GM18498 (cell line): ENCODE measurements at regions not wholly inside any gene's neighbourhood (a gene's known extent, or its start where the extent isn't known, plus 50 kb on each side); places are given as distances from the start of the nearest gene placed in this dataset.
A peak's percentile ranks its signal among the peaks of the same experiment; 100 is the strongest.

Experiments used
- ATAC-seq: cut with Tn5 transposase; IDR thresholded peaks from one replicate; pipeline ENCODE4 v1.9.1; 2021; ENCODE audit warnings: mild to moderate bottlenecking, moderate library complexity; ENCODE audit not compliant: unreplicated experiment

GRCh38 chr6:149176971-149177667 lies 140.4 kb upstream of the TAB2 start:
- no peak for ATAC-seq

GRCh38 chr6:149179431-149179830 lies 138.1 kb upstream of the TAB2 start:
- no peak for ATAC-seq

- ATAC-seq: no peak
Measured at GRCh38 chr6:149181304-149181703, 136.2 kb upstream of the TAB2 start.

DNA sequence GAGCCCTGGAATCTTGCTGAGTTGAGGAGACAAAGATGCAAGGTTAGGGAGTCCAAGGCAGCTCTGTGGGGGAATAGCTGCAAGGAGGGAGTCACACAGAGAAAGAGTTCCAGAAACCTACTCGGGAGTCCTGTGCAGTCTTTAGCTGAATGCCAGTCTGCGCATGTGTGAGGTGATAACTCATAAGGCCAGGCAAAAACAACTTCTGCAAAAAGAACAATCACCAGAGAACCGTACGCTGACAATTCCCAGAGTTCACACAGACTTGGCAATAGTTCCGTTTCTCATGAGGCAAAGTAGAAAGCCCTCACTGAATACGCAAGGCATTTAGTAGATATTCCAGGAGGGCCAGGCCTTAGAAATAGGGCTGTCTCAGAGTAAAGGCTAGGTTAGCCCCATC lies 135.2 kb upstream of the TAB2 start:
- ATAC-seq: no peak

GRCh38 chr6:149184523-149184922 lies 133.0 kb upstream of the TAB2 start:
- no peak for ATAC-seq

GRCh38 chr6:149185799-149186357 lies 131.6 kb upstream of the TAB2 start:
- ATAC-seq: no peak

- no peak for ATAC-seq
Measured at GRCh38 chr6:149186873-149187272, 130.6 kb upstream of the TAB2 start.

- peak; percentile 53 for ATAC-seq
Measured at GRCh38 chr6:149190224-149190831, 127.2 kb upstream of the TAB2 start.

GRCh38 chr6:149194820-149195558 lies 122.5 kb upstream of the TAB2 start:
- no peak for ATAC-seq

GRCh38 chr6:149196091-149196490 lies 121.4 kb upstream of the TAB2 start:
- no peak for ATAC-seq

- no peak for ATAC-seq
Measured at GRCh38 chr6:149197482-149197881, 120.0 kb upstream of the TAB2 start.

GRCh38 chr6:149198265-149198664 lies 119.2 kb upstream of the TAB2 start:
- no peak for ATAC-seq

GRCh38 chr6:149200282-149200945 lies 117.1 kb upstream of the TAB2 start:
- no peak for ATAC-seq

DNA sequence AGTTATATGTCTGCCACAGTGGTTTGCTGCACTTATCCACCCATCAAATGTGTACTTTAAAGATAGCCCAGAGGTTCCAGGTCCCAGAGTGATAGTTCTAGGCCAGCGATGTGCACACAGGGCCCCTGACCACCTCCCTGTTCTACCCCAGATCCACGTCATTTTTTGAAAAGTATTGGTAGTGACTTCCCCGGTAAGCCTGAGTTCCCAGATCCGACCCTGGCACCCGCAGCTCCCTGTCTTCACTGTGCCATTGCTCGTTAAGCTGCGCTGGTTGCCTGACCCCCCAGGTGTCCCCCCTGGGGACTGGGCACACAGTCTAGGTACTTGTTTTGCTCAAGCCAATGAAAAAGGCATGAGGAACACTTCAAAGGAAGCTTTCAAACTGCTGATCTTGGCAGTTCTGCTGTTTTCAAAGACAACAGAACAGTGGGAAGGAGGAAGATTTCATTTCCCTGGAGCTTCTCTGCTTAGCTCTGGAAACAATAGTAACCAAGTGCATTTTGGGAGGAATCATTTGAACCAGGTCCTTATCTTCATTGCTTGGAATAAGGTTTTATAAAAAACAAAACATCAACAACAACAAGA lies 116.3 kb upstream of the TAB2 start:
- ATAC-seq: no peak

GRCh38 chr6:149202100-149202499 lies 115.4 kb upstream of the TAB2 start:
- no peak for ATAC-seq

GRCh38 chr6:149202952-149203351 lies 114.6 kb upstream of the TAB2 start:
- no peak for ATAC-seq

- ATAC-seq: no peak
Measured at GRCh38 chr6:149203509-149203908, 114.0 kb upstream of the TAB2 start.

DNA sequence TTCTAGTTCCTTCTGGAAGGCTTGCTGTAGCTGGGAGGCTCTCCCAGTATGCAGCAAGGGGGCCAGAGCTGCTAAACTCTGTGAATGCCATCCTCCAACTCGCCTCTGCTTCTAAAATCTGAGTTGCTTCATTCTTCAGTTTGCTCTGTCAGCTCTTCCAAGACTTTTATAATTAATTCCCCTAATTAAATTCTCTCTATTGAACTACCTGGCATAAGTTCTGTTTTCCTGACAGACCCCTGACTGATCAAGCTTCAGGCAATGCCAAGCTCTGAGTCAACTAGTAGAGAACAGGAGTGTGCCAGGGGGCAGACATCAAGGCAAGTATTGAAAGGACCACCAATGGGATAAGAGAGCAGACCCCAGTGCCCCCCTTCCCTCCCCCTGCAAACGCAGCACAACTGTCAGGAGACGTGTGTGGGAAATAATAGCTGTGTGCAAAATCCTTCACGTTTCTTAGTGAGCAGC lies 109.3 kb upstream of the TAB2 start:
- no peak for ATAC-seq

- peak; percentile 37 for ATAC-seq
Measured at GRCh38 chr6:149209871-149210775, 107.4 kb upstream of the TAB2 start.
